NAMALWA (cell line): ENCODE measurements at regions not wholly inside any gene's neighbourhood (a gene's known extent, or its start where the extent isn't known, plus 50 kb on each side); places are given as distances from the start of the nearest gene placed in this dataset.
"Not testable (repeated sequence)": the region's sequence is repeated elsewhere in the genome, so short reads cannot be mapped to it uniquely, and the experiment has no call there.

Experiments used
- DNase-seq: peaks from one replicate; pipeline ENCODE4 v3.0.0-alpha.2; 2015; ENCODE audit warnings: low spot score

DNA sequence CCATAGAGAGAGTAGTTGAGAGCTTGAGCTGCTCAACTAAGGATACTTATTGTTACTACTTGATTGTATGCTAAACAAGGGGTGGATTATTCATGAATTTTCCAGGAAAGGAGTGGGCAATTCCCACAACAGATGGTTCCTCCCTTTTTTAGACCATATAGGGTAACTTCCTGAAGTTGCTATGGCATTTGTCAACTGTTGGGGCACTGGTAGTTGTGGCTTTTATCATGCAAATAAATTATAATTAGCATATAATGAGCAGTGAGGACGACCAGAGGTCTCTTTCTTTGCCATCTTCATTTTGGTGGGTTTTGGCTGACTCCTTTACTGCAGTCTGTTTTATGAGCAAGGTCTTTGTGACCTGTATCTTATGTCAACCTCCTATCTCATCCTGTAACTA lies 1403.5 kb upstream of the PABPC4L start:
- DNase-seq = no peak

DNA sequence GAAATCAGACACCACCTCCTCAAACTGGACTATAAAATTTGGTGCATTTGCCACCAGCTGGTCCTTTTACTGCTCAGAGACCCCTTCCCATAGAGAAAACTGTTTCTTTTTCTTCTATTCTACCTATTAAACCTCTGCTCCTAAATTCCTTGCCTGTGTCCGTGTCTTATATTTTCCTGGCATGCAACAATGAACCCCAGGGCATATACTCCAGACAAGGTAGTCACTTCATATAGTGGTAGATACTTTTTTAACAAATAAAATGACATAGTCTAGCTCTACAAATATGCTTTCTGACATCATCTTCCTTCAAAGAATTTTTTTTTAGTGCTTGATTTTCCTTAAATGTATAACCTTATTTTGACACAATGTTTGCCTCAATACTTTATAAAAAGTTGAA lies 1402.9 kb upstream of the PABPC4L start:
- no peak for DNase-seq

DNA sequence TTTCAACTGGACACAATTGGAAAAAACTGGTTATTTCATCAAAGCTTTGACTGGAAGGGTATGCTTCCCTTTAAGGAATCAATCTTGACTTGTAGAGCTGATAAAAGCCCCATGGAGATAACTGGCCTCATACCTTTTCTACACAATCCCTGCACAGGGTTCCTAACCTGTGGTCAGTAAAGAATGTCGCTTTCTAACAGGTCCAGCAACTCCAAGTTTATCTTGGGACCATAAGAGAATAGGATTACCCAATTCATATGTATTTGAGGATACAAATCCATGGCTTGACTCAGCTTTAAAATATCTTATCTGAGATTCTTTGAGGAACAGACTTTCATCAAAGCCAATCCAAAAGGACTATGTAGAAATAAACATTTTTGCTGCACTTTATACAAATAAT lies 1399.8 kb upstream of the PABPC4L start:
- no peak for DNase-seq

DNA sequence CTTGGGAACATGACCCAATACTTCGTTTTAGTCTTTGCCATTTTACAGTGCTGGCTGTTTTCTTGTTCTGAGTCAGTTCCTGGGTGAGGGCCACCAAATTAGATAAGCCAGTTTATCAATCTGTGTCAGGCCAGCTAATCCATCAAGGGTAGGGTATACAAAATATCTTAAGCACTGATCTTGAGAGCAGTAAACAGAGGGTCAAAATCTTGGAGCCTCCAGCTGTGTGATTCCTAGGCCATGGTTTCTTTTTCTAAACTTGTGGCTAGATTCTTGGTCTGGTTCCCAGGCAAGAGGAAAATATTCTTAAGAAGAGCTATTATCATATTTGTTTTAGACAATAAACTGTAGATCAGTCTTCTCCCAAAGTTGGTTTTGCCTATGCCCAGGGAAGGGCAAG lies 1396.6 kb upstream of the PABPC4L start:
- DNase-seq = no peak

DNA sequence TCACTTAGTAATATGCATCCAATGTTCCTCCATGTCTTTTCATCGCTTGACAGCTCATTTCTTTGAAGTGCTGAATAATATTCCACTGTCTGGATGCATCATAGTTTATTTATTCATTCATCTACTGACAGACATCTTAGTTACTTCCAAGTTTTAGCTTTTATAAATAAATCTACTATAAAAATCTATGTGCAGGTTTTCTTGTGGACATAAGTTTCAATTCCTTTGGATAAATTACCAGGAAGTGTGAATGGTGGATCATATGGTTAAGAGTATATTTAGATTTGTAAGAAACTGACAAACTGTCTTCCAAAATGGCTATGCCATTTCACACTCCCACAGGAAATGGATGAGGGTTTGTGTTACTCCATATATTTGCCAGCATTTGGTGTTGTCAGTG lies 1392.9 kb upstream of the PABPC4L start:
- DNase-seq = no peak

DNA sequence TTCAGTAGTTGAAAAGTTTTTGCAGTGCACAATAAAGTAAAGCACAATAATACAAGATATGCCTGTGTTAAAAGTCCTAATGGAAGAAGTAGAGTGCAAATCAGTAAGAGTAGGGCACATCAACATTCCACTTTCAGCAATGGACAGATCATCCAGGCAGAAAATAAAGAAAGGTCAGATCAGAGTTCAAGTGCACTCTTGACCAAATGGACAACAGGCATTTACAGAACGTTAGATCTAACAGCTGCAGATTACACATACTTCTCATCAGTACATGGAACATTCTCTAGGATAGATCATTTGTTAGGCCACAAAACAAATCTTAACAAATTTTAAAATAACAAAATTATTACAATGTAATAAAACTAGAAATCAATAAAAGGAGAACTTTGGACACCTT lies 1373.5 kb upstream of the PABPC4L start:
- DNase-seq = no peak

DNA sequence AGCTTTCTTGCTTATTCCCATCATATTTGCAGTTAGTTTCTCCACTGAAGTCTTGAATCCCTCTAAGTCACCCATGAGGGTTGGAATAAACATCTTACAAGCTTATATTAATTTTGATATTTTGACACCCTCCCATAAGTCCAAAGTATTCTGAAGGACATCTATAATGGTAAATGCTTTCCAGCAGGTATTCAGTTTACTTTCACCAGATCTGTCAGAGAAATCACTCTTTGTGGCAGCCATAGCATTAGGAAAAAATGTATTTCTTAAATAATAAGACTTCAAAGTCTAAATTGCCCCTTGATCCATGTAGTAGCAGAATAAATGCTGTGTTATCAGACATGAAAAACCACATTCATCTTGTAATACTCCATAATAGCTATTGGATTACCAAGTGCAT lies 1371.7 kb upstream of the PABPC4L start:
- no peak for DNase-seq

DNA sequence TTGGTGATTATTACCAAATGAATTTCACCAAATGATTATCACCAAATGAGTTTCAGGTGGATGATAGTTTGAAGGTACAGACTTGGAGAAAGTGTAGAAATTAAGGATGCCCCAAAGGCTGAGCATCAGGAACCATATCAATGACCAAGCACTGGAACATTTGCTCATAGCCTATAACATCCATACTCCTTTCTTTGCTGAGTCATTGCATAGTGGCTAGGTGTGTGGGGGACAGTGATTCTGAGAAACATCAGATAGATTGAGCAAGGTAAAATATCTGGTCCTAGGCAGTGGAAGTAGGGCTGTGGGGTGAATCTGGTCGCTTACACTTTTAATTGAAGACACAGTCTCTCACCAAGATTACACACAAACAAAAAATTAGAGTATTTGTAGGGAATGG lies 1362.5 kb upstream of the PABPC4L start:
- no peak for DNase-seq

DNA sequence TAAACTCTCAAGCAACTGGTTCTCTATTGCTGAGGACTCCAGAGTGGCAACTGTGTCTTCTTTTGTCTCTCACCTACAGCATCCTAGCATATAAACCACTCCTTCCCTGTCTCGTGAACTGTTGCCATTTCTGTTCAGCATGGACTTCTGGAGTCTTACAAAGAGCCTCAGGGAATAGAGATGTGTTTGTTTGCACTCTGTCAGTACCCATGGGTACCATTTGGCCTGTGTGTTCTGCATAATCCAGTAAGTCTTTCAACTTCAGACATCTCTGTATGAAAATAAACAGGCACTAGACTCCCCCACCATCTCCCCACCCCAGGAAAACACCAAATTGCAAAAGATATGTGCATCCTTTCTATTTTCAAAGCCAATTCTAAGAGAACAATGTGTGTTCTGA lies 1351.6 kb upstream of the PABPC4L start:
- DNase-seq = no peak

DNA sequence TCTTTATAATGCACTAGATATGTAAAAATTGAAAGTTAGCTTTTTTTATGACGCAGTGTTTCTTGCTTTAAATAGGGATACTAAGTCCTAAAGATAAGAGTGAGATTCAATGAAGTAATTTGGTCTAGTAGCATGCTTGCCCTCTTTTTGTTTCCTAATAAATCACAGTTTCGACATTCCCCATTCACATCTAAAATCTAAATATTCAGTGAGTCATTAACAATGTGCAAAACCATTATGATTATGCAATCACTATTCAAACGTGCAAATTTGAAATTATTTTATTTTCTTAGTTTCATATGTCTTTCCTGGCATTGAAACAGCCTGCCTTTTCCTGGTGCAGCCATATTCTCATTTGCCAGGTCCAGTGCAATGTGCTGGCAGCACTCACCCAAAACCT lies 1350.5 kb upstream of the PABPC4L start:
- no peak for DNase-seq

DNA sequence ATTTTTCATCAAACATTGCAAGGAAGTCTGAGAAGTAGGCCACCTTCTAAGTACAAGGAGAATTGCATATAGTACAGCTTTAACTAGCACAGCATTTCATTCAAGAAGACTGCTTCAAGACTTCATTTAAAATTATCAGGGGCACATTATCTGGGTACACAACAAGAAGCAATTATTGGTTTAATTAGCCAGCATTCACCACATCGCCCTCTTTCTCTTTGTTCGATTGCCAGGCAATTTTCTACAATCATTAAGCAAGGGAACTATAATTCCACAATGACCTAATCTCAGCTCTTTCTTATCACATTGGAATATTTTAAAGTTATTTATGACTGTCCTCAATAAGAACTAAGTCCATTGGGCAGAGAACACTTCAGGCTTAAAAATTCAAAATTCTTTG lies 1347.1 kb upstream of the PABPC4L start:
- no peak for DNase-seq

DNA sequence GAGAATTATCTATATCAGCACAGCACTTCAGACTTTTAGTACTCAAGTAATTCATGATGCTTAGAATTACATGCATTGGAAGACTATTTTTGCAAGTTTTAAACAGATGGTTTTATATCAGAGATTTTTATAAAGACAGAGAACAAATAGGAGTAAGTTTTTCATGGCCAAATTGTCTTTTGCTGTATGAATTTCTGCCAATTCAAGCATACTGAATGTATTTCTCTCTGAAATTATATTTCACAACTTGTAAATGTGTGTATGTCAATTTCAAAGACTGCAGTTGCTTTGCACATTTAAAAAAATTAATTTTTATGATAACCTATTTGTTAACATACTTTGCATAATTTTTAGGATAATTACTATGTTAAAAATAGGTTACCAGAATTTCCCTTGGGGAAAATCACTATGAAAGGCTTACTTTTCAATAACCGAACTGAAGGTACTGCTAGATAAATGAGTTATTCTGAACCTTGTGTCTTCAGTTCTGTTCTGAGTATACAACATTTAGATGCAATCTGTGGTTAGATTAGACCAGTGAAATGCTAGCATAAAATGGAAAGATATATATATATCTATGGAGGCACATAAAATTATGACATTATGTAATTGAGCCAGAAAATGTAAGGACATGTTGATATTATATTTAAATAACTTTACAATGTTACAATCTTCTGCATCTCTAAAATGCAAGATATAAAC lies 1344.2 kb upstream of the PABPC4L start:
- DNase-seq = no peak

DNA sequence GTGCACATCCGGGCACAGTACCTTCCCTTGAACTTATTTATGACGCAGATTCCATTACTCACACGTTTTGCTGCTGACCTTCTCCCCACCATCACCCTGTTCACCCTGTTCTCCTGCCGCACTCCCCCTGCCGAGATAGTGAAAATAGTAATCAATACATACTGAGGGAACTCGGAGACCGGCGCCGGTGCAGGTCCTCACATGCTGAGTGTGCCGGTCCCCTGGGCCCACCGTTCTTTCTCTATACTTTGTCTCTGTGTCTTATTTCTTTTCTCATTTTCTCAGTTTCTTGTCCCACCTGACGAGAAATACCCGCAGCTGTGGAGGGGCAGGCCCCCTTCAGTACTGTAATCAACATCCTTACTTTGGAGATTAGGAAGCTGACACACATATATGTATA lies 1337.1 kb upstream of the PABPC4L start:
- DNase-seq = no peak

DNA sequence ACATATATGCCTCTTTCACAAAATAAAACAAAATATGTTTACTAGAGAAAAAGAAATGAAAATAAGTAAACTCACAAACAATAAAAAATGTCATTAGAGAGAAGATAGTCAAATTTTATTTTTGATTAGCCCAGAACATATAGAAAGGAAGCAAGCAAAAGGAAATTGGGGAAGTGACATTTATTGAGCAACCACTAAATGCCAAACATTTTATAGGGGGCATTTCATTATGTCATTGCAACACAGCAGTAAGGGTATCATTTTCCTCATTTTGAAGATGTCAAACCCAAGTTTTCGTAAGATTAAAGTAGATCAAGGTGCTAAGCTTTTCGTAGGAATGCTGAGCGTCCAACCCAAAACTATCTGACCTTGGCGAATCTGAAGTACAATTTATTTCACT lies 1331.5 kb upstream of the PABPC4L start:
- no peak for DNase-seq

DNA sequence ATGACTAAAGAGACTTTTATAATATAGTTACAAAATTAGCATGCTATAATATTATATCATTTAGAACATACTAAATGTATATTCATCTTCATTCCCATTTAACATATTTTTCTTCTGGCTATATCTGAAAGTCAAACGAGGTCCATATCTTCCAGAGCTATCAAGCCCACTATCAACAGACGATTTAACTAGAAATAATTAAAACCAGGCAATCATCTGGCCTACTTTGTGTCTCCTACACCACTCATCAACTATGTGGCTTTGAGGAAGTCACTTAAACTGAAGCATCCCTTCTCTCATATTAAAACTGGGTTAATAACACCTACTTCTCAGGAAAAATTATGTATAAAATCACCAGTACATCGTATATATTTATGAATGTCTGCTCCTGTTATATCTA lies 1330.5 kb upstream of the PABPC4L start:
- no peak for DNase-seq

DNA sequence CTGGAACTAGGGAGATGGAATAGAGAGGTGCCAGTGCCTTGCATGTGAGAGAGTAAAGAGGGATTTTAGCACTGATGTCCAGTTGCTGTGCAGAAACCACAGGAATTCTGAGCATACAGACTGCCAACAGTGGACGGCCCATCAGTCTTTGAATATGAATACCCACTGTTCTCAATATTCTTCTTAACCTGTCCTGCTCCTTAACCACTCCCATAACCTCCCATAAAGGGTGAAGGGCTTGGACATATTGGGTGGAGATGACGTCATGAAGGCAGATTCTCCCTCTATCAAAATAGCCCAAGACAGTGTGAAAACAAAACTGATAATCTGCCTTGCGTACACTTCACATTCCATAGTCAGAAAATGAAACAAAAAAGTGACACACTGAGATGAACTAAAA lies 1313.7 kb upstream of the PABPC4L start:
- DNase-seq = no peak

DNA sequence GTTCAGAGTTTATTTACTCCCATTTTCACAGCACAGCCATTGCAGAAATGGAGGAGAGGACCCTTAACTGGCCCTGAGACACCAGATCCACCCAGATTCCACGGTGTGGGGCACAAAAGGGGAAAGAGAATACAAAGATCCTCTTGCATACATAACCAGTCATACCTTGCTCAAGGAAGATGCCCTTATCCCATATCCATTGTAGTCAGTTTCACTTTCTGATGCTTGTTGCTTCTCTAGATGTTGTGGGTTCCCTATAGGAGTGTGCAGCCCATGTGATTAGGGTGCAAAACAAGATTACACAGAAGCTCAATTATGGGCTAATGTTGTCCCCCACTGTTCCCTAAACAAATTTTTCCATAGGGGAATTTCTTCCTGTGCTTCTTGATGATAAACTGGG lies 1309.0 kb upstream of the PABPC4L start:
- DNase-seq = no peak

DNA sequence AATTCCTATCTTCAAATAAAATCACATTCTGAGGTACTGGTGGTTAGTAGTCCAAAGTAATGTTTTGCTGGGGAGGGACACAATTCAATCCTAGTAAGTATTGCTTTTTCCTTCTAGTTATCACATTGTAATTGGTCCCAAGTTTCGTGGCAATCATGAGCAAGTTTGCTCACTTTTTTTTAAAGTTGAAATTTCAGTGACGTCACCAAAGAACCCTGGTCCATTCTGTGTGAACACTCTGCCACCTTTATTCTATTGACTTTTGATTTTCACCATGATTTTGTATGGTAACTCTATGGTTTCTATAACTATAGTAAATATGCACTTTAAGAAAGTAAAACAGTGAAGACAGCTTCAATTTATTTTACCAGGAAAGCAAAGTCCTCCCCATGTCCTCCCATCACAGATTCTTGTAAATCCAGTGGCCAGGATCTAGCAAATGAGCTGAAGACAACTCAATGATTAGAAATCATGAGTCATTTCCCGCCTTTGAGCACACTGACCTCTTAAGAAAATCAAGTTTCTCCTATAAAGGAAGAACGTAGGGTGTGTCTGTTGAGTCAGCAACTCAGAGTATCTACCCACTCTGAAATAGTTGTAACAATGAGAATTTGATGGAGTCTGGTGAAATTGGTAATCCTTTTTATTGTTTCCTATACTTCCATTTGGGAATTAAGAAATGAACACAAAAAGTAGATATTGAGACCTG lies 1306.6 kb upstream of the PABPC4L start:
- DNase-seq = no peak

DNA sequence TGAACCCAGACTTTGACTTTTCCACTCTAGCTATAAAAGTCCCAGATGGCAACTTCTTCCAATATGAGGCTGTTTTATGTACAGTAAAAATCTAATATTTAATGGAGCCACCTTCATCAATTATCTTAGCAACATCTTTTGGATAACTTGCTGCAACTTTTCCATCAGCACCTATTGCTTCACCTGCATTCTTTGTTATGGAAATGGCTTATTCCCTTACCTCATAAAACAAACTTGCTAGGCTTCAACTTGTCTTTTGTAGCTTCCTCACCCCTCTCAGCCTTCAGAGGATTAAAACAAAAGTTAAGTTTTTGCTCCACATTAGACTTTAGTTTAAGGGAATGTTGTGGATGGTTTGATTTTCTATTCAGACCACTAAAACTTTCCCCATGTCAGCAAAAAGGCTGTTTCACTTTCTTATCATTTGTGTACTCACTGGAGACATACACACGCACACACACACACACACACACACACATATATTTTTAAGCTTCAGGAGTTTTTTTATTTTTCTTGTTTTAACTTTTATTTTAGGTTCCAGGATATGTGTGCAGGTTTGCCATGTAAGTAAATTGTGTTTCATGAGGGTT lies 1296.1 kb upstream of the PABPC4L start:
- DNase-seq = no peak

DNA sequence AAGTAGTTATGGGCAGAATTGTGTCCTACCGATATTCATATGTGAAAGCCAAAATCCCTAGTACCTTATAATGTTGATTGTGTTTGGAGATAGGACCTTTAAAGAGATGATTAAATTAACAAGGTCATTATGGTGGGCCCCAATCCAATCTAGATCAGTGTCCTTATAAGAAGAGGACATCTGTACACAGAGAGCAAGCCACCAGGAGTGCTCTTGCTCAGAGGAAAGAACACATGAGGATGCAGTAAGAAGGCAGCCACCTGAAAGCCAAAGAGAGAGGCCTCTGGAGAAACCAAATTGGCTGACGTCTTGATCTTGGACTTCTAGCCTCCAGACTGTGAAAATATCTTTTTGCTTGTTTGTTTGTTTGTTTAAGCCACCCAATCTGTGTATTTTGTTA lies 1290.8 kb upstream of the PABPC4L start:
- no peak for DNase-seq

DNA sequence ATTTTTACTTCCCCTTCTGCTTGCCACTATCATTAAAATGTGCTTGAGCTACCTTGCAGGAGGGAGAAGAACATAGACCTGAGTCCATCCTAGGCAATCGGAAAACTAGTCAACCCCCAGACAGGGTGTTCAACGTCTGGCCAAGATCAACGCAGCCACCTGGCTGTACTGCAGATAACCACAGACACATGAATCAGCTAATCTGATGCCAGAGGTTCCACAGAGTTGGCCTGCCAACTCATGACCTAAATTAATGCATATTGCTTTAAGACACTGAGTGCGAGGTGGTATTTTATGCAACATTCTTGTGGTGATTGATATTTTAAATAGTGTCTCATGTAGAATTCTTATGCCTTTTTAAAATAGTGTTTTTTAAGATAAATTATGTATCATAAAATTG lies 1283.8 kb upstream of the PABPC4L start:
- no peak for DNase-seq

DNA sequence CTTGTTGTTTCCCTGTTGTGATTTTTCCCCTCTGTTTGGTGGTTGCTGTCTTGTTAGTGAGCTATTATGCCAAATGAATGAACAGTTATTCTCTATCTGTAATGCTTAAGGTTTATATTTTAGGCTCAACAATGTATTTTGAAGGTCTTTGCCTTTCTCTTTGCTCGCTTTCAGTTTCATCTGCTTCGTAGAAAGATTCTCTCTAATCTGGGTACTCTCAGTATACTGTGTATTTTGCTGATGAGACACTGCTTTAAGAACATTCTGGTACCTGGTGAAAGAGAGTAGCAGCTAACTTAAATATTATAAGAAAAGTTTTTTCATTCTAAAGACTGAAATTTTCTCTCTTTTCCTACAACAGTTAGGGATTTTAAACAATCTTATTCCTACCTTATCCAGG lies 1274.7 kb upstream of the PABPC4L start:
- DNase-seq = no peak

DNA sequence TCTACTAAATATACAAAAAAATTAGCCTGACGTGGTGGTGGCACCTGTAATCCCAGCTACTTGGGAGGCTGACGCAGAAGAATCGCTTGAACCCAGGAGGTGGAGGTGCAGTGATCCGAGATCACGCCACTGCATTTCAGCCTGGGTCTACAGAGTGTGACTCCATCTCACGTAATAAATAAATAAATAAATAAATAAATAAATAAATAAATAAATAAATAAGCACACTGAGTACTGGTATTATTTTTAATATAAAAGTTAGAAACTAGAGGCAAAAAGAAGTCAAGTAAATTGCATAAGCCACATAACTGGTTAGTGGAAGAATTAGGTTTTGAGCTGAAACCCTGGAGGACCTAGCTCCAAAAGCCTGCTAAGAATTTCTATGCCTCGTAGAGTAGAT lies 1262.7 kb upstream of the PABPC4L start:
- no peak for DNase-seq

DNA sequence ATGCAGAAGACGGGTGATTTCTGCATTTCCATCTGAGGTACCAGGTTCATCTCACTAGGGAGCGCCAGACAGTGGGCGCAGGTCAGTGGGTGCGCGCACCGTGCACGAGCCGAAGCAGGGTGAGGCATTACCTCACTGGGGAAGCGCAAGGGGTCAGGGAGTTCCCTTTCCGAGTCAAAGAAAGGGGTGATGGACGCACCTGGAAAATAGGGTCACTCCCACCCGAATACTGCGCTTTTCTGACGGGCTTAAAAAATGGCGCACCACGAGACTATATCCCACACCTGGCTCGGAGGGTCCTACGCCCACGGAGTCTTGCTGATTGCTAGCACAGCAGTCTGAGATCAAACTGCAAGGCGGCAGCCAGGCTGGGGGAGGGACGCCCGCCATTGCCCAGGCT lies 1246.0 kb upstream of the PABPC4L start:
- not testable (repeated sequence) for DNase-seq
